ENCODE measurements at regions not wholly inside any gene's neighbourhood (a gene's known extent, or its start where the extent isn't known, plus 50 kb on each side); places are given as distances from the start of the nearest gene placed in this dataset.
"Not testable (repeated sequence)": the region's sequence is repeated elsewhere in the genome, so short reads cannot be mapped to it uniquely, and the experiment has no call there.

- no peak for DNase-seq (ENCODE audit: low read depth)
These were observed 61.5 kb downstream of the PRDM13 start for GRCh38 chr6:99668036-99668705.

GRCh38 chr6:99689916-99690685 lies 83.5 kb downstream of the PRDM13 start:
- no peak for DNase-seq (ENCODE audit: low read depth)

- not testable (repeated sequence) for DNase-seq (ENCODE audit: low read depth)
These were observed 95.7 kb downstream of the PRDM13 start for GRCh38 chr6:99702287-99702686.

GRCh38 chr6:99709062-99709461 lies 102.4 kb downstream of the PRDM13 start:
- DNase-seq (ENCODE audit: low read depth): no peak

GRCh38 chr6:99711302-99711701 lies 104.7 kb downstream of the PRDM13 start:
- DNase-seq (ENCODE audit: low read depth): no peak

- DNase-seq (ENCODE audit: low read depth): no peak
These were observed 105.3 kb downstream of the PRDM13 start for GRCh38 chr6:99711925-99712324.

GRCh38 chr6:99712519-99712918 lies 105.9 kb downstream of the PRDM13 start:
- DNase-seq (ENCODE audit: low read depth): no peak

GRCh38 chr6:99722043-99722442 lies 115.4 kb downstream of the PRDM13 start:
- not testable (repeated sequence) for DNase-seq (ENCODE audit: low read depth)

GRCh38 chr6:99730237-99730636 lies 123.6 kb downstream of the PRDM13 start:
- not testable (repeated sequence) for DNase-seq (ENCODE audit: low read depth)

GRCh38 chr6:99736302-99736701 lies 129.7 kb downstream of the PRDM13 start:
- DNase-seq (ENCODE audit: low read depth): no peak

- no peak for DNase-seq (ENCODE audit: low read depth)
These were observed 132.9 kb downstream of the PRDM13 start for GRCh38 chr6:99739526-99739925.

GRCh38 chr6:99741092-99741491 lies 134.5 kb downstream of the PRDM13 start:
- no peak for DNase-seq (ENCODE audit: low read depth)

- no peak for DNase-seq (ENCODE audit: low read depth)
These were observed 137.0 kb downstream of the PRDM13 start for GRCh38 chr6:99743647-99744046.

- no peak for DNase-seq (ENCODE audit: low read depth)
These were observed 139.0 kb downstream of the PRDM13 start for GRCh38 chr6:99745651-99746050.

- DNase-seq (ENCODE audit: low read depth): peak; percentile 74
These were observed 139.7 kb downstream of the PRDM13 start for GRCh38 chr6:99746261-99746895.

GRCh38 chr6:99761711-99762110 lies 155.1 kb downstream of the PRDM13 start:
- DNase-seq (ENCODE audit: low read depth): no peak

GRCh38 chr6:99768166-99768565 lies 161.5 kb downstream of the PRDM13 start:
- no peak for DNase-seq (ENCODE audit: low read depth)

GRCh38 chr6:99779631-99780555 lies 173.3 kb downstream of the PRDM13 start:
- DNase-seq (ENCODE audit: low read depth): no peak

GRCh38 chr6:99780556-99780885 lies 173.9 kb downstream of the PRDM13 start:
- DNase-seq (ENCODE audit: low read depth): no peak

GRCh38 chr6:99789767-99790166 lies 183.1 kb downstream of the PRDM13 start:
- no peak for DNase-seq (ENCODE audit: low read depth)

- DNase-seq (ENCODE audit: low read depth): peak; percentile 1
These were observed 184.0 kb downstream of the PRDM13 start for GRCh38 chr6:99790679-99791078.

- DNase-seq (ENCODE audit: low read depth): no peak
These were observed 192.2 kb downstream of the MCHR2 start for GRCh38 chr6:99801805-99802204.
